ENCODE measurements at regions not wholly inside any gene's neighbourhood (a gene's known extent, or its start where the extent isn't known, plus 50 kb on each side); places are given as distances from the start of the nearest gene placed in this dataset.
A peak's percentile ranks its signal among the peaks of the same experiment; 100 is the strongest.
"Not testable (repeated sequence)": the region's sequence is repeated elsewhere in the genome, so short reads cannot be mapped to it uniquely, and the experiment has no call there.

DNA sequence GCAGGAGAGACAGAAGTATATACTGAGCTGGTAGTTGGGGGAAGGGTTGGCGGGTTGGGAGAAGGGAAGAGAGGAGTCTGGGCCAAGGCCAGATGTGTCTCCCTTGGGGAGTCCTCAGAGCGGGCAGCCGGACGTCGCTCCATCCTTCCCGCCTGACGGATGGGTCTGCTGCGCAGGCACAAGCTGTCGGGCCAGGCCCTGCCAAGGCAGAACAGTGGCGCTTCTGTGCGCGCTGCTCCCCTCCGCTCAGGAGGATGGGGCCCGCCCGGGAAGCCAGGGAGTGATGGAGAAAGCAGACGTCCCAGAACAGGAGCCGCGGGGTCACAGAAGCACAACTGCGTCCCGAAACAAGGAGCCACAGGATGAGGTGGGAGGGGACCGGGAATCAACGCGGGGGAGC is 449.9 kb downstream of the CNTNAP3B start:
- in situ Hi-C loops (cut with MboI; ENCODE audit: low sequenced_read_pairs); H3K27me3 ChIP-seq (ENCODE audit: low read depth); H3K4me3 ChIP-seq; H3K36me3 ChIP-seq (replicated peaks); H3K4me1 ChIP-seq; H3K9me3 ChIP-seq; DNase-seq (ENCODE audit: low spot score in 2 of 2): not testable (repeated sequence)

DNA sequence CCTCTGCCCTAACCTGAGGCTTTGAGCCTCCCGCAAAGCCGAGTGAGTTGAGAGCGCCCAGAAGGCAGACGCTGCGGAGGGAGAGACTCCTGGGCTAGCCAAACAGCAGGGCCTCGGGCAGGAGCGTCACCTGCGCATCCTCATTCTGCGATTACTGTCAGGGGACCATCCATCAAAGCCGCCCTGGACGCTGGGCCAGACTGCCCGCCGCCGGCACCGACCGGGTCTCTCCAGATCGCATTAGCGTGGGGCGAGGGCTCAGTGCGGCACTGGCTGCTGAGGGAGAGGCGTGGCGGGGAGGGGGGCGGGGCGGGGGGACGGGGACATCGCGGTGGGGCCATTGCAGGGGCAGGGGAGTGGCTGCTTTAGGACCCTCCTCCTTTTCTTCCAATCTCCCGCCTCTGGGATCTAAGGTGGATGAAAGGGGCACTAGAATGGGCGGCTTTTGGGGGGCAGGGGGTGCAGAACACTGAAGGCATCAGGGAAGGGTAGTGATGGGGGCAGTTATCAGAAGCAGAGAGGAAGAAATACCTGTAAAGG is 465.7 kb downstream of the CNTNAP3B start:
- in situ Hi-C loops (cut with MboI; ENCODE audit: low sequenced_read_pairs); H3K4me3 ChIP-seq; DNase-seq (ENCODE audit: low spot score in 2 of 2); H3K27me3 ChIP-seq (ENCODE audit: low read depth); H3K36me3 ChIP-seq (replicated peaks); H3K9me3 ChIP-seq; H3K4me1 ChIP-seq: not testable (repeated sequence)

DNA sequence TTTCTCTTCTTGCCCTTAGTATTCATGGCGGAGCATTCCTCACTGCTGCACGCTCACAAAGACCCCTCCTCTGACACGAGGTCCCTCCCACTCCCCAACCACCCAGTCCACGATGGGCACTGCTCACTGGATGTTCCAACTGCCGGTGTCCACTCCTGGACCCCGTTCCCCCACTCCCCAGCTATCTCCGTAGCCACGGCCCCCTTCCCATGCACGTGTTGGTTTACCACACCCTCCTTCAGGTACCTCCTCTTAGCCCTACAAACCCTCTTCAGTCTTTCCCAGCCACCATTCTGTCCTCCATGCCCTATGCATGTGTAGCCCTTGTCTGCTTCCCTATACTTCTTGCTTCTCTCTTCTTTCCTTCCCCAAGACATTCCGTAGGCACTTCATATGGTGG is 469.6 kb upstream of the ZNG1F start:
- H3K27me3 ChIP-seq (ENCODE audit: low read depth); H3K36me3 ChIP-seq (replicated peaks); H3K4me1 ChIP-seq; H3K9me3 ChIP-seq; DNase-seq (ENCODE audit: low spot score in 2 of 2); H3K4me3 ChIP-seq; in situ Hi-C loops (cut with MboI; ENCODE audit: low sequenced_read_pairs): not testable (repeated sequence)

DNA sequence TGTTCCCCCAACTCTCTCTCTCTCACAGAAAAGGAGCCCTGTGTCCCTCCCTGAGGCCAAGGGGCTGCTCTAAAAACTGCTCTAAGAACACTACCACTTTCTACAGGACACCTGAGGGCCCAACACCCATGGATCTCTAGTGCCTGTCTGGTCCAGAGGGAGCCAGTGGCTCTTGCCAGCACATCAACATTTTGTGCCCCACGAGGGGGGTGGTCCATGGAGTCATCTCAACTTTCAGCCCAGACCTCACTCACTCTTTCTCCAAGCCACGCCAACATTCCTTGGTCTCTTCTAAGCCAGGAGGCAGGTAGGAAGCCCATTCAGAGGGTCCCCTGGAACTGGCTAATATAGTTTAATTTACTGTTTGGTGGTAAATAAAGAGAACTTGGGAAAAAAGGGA is 469.0 kb upstream of the ZNG1F start:
- DNase-seq (ENCODE audit: low spot score in 2 of 2); H3K9me3 ChIP-seq; H3K36me3 ChIP-seq (replicated peaks); H3K27me3 ChIP-seq (ENCODE audit: low read depth); in situ Hi-C loops (cut with MboI; ENCODE audit: low sequenced_read_pairs); H3K4me1 ChIP-seq; H3K4me3 ChIP-seq: not testable (repeated sequence)

DNA sequence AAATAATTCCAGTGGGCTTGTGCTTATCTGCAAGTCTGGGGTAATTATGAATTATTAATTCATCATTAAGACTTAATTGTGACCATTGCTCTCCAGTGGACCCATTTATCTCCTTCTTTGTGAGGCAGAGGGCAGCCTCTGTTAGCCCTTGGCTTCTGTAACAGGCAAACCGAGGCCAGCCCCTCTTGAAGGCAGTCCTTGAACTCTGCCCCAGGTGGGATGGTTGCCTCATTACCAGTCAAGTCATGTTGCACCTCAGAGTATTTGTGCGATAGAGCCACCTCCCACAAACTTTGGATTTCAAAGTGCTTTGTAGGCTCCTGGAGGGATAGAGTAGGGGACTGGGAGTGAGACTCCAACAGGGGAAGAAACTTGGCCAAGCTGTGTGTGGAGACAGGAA is 468.0 kb upstream of the ZNG1F start:
- in situ Hi-C loops (cut with MboI; ENCODE audit: low sequenced_read_pairs), result not testable (repeated sequence)

DNA sequence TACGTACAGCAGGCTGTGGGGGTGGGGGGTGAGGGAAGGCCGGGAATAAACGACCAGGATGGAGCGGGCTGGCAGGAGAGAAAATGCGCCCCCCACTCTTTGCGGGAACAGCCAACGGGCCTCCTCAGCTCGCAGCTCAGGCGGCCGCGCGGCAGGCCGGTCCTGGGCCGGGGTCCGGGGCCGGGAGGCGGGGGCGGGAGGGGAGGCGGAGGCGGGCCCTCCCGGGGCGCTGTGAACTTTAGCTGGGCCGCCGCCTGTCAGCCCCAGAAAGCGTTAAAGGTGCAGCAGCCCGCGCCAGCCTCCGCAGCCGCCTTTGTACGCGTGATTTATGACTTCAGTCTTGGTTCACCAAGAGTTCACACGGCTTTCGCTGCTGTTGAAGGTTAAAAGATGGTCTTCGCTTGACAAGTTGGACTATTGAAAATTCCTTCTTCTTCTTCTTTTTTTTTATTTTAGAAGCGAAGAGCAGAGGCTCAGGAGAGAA is 466.0 kb upstream of the ZNG1F start:
- DNase-seq (ENCODE audit: low spot score in 2 of 2); H3K9me3 ChIP-seq; H3K36me3 ChIP-seq (replicated peaks); H3K4me1 ChIP-seq; H3K4me3 ChIP-seq; H3K27me3 ChIP-seq (ENCODE audit: low read depth); in situ Hi-C loops (cut with MboI; ENCODE audit: low sequenced_read_pairs): not testable (repeated sequence)

More for the DNA sequence above, 468.0 kb upstream of the ZNG1F start:
- H3K4me1 ChIP-seq; H3K9me3 ChIP-seq; H3K36me3 ChIP-seq (replicated peaks); H3K27me3 ChIP-seq (ENCODE audit: low read depth); DNase-seq (ENCODE audit: low spot score in 2 of 2); H3K4me3 ChIP-seq: not testable (repeated sequence)

DNA sequence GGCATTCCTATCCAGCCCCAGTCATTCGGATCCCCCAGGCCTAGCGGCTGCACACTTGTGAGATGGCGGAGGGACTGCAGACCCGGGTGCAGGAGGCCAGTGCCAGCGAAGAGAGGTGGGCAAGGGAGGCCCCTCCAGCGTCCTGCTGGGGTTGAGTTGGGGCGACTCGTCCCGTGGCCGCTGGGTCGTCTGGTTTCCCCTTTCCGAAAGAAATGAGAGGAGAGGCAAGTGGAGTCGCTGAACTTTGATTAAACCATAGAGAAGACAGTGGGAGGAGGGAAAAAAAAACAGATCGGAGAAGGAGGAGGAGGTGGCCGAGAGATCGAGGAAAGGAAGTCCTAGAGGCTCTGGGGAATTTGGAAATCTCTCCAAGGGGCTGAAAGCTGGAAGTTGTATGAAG is 465.2 kb upstream of the ZNG1F start:
- H3K36me3 ChIP-seq (replicated peaks); H3K9me3 ChIP-seq; DNase-seq (ENCODE audit: low spot score in 2 of 2); H3K27me3 ChIP-seq (ENCODE audit: low read depth); H3K4me3 ChIP-seq; in situ Hi-C loops (cut with MboI; ENCODE audit: low sequenced_read_pairs); H3K4me1 ChIP-seq: not testable (repeated sequence)

DNA sequence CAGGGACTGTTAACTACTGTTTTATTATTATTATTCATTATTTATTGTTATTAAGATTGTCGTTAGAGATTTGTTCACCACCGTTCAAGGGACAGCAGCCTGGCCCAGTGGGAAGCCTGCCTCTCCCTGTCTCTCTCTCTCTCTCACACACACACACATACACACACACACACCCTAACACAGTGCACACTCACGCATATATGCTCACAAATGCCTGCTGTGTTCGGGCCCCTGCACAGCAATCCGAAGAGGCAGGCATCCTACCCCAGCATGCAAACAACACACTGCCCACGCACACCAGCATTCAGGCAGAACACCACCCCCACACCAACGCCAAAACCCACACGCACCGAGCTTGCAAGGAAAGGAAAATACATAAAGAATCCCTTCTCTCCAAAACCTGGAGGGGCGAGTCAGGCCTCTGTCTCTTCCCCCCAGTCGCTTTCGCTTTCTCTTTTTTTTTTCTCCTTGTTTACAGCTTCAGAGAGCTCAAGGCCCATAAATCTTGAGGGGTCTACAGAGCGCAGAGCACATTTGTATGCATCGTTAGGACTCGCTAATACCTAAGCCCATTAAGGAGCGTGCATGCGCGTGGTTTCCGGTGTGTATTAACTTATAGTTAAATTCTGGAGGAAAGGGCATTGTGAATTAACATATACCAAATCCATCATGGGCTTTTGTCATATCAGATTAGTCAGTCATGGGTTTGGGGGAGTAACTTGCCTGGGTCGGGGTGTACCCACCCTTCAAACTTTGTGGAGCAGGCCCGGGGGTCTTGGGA is 464.6 kb upstream of the ZNG1F start:
- H3K4me1 ChIP-seq; in situ Hi-C loops (cut with MboI; ENCODE audit: low sequenced_read_pairs); H3K27me3 ChIP-seq (ENCODE audit: low read depth); H3K4me3 ChIP-seq; DNase-seq (ENCODE audit: low spot score in 2 of 2); H3K36me3 ChIP-seq (replicated peaks); H3K9me3 ChIP-seq: not testable (repeated sequence)

DNA sequence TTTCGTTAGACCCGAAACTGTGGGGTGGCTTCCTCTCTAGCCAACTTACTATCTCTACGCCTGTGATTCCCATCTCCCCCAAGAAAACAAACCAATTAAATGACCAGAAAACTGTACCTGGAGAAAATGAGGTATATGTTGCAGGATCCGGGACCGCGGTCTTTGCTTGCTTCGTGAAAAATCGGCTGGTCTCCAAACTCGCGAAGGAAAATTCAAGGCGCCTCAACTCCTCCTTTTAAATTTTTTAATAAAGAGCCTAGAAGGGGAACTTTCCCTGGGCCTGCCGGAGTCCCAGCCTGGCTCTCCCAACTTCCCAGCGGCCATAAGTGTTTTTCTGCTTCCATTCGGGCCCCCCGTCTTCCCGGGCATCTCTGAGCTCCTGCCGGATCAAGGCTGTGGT is 463.7 kb upstream of the ZNG1F start:
- H3K9me3 ChIP-seq; DNase-seq (ENCODE audit: low spot score in 2 of 2); H3K4me3 ChIP-seq; in situ Hi-C loops (cut with MboI; ENCODE audit: low sequenced_read_pairs); H3K27me3 ChIP-seq (ENCODE audit: low read depth); H3K36me3 ChIP-seq (replicated peaks); H3K4me1 ChIP-seq: not testable (repeated sequence)

DNA sequence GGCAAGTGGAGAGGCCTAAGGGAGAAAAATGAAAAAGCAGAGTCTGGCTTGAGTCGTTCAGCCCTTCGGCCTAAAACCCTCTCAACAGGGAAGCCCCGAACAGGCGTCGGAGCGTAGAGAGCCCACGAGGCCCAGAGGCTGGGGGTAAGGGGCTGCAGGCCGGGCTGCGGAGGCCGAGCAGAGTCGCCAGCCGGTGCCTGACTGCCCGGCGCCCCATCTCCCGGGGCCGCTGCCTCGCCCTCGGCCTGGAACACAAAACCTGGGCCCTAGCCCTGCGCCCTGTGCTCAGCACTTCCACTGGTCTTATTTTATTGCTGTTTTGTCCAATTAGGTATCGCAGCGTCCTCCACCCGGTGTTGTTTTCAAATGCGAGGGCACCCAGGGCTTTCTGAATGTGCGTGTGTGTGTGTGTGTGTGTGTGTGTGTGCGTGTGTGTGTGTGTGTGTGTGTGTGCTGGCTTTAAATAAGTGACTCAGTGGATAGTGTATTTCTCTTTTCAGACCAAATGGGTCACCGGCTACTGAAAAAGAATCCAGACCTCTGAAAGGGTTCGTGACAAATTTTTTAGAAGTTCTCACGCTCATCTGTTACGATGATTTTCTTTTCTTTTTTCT is 463.1 kb upstream of the ZNG1F start:
- DNase-seq (ENCODE audit: low spot score in 2 of 2); H3K4me1 ChIP-seq; H3K27me3 ChIP-seq (ENCODE audit: low read depth); H3K36me3 ChIP-seq (replicated peaks); H3K9me3 ChIP-seq; in situ Hi-C loops (cut with MboI; ENCODE audit: low sequenced_read_pairs); H3K4me3 ChIP-seq: not testable (repeated sequence)

DNA sequence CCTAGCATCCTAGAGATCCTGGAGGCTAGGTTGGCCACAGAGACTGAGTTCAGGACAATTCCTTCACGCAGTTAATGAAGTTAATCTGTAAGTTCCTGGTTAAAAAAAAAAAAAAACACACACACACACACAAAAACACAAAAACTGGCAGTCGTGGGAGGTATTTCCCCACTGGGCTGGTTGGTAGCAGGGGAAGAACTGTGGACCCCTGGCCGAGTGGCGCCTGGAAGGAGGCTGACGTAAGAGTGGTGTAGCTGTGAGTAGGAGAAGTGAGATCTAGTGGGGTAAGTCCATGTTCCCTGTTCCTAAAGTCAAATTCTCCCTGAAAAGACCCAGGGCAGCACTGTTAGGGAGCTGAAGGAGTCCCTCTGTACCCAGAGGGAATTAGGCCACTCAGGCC is 461.0 kb upstream of the ZNG1F start:
- DNase-seq (ENCODE audit: low spot score in 2 of 2); H3K9me3 ChIP-seq; in situ Hi-C loops (cut with MboI; ENCODE audit: low sequenced_read_pairs); H3K36me3 ChIP-seq (replicated peaks); H3K27me3 ChIP-seq (ENCODE audit: low read depth); H3K4me3 ChIP-seq; H3K4me1 ChIP-seq: not testable (repeated sequence)

DNA sequence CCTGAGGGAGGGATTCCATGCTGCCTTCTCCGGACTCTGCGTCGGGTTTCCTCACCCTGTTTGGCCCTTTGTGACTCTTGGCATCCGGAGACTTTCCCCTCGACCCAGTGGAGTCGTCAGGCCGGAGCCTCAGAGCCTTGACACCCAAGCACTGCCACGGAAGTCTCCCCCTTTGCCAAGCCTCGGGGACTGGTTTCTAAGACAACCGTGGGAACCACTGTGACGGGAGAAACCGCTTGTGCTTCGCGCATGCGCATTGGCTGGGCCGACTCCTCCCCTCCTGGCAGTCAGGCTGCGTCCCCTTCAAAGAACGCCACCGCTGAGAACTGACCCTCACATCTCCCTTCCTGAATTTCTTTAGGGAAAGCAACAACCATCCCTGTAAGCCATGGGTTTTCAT is 459.4 kb upstream of the ZNG1F start:
- H3K4me3 ChIP-seq; in situ Hi-C loops (cut with MboI; ENCODE audit: low sequenced_read_pairs); H3K9me3 ChIP-seq; H3K27me3 ChIP-seq (ENCODE audit: low read depth); H3K36me3 ChIP-seq (replicated peaks); DNase-seq (ENCODE audit: low spot score in 2 of 2); H3K4me1 ChIP-seq: not testable (repeated sequence)

DNA sequence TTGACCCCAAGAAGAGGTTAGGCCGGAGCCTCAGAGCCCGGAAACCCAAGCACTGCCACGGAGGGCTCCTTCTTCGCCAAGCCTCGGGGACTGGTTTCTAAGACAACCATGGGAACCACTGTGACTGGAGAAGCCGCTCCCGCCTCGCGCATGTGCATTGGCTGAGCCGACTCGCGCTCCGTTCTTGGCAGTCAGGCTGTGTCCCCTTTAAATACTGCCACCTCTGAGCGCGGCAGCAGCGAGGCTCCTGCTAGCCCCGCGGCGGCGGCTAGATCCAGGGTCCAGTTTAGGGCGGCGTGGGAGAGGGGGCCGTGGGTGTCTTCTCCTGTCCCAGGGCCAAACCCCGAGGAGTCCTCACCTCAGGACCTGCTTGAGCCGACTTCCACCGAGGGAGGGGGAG is 457.1 kb upstream of the ZNG1F start:
- H3K9me3 ChIP-seq; H3K36me3 ChIP-seq (replicated peaks); H3K27me3 ChIP-seq (ENCODE audit: low read depth); H3K4me3 ChIP-seq; H3K4me1 ChIP-seq; DNase-seq (ENCODE audit: low spot score in 2 of 2); in situ Hi-C loops (cut with MboI; ENCODE audit: low sequenced_read_pairs): not testable (repeated sequence)

DNA sequence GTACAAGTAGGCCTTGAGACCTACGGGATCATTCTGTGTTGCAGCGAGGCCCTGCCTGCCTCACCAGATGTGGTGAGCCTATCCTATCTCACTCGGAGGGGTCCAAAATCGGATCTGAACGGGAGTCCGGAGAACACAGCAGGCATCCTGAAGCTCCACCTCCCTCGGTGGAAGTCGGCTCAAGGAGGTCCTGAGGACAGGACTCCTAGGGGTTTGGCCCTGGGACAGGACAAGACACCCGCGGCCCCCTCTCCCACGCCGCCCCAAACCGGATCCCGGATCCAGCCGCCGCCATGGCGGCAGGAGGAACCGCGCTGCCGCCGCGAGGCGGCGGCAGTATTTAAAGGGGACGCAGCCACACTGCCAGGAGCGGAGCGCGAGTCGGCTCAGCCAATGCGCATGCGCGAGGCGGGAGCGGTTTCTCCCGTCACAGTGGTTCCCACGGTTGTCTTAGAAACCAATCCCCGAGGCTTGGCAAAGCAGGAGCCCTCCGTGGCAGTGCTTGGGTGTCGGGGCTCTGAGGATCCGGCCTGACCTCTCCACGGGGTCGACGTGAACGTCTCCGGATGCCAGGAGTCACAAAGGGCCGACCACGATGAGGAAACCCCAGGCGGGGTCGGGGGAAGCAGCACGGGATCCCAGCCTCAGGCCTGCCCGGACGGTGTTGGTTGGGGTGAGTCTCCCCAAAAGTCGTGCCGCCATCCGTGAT is 454.6 kb upstream of the ZNG1F start:
- DNase-seq (ENCODE audit: low spot score in 2 of 2), result peak; percentile 2 to 44
- not testable (repeated sequence) for H3K9me3 ChIP-seq

More for the DNA sequence above, 454.6 kb upstream of the ZNG1F start:
- H3K4me3 ChIP-seq; H3K4me1 ChIP-seq; H3K36me3 ChIP-seq (replicated peaks); H3K27me3 ChIP-seq (ENCODE audit: low read depth); in situ Hi-C loops (cut with MboI; ENCODE audit: low sequenced_read_pairs): not testable (repeated sequence)
